Hepatocyte (in vitro differentiated cells): ENCODE measurements at regions not wholly inside any gene's neighbourhood (a gene's known extent, or its start where the extent isn't known, plus 50 kb on each side); places are given as distances from the start of the nearest gene placed in this dataset.

Experiments
- DNase-seq: peaks from one replicate; pipeline ENCODE4 v3.0.0-alpha.2; 2016; ENCODE audit warnings: low spot score
- H2AFZ ChIP-seq: fragments of 200-600 bp; sonication (generic); 2 replicates; pipeline ENCODE4 v1.6.0; 2016; ENCODE audit warnings: antibody characterized with exemption, mild to moderate bottlenecking
- H3K27ac ChIP-seq: fragments of 200-600 bp; sonication (generic); 2 replicates; pipeline ENCODE4 v1.5.1; 2016; ENCODE audit warnings: mild to moderate bottlenecking
- H3K27me3 ChIP-seq: fragments of 200-600 bp; sonication (generic); 2 replicates; pipeline ENCODE4 v1.6.1; 2016
- H3K36me3 ChIP-seq: fragments of 200-600 bp; sonication (generic); replicated peaks from 2 replicates; pipeline ENCODE4 v1.5.1; 2016; ENCODE audit warnings: low read depth; ENCODE audit not compliant: insufficient read depth
- H3K4me1 ChIP-seq: fragments of 200-600 bp; sonication (generic); 2 replicates; pipeline ENCODE4 v1.5.1; 2016; ENCODE audit warnings: mild to moderate bottlenecking, moderate library complexity; ENCODE audit not compliant: insufficient read depth
- H3K4me2 ChIP-seq: fragments of 200-600 bp; sonication (generic); 2 replicates; pipeline ENCODE4 v1.6.0; 2016
- H3K4me3 ChIP-seq: fragments of 200-600 bp; sonication (generic); 2 replicates; pipeline ENCODE4 v1.5.1; 2016; ENCODE audit warnings: mild to moderate bottlenecking
- H3K79me2 ChIP-seq: fragments of 200-600 bp; sonication (generic); 2 replicates; pipeline ENCODE4 v1.6.0; 2017; ENCODE audit warnings: mild to moderate bottlenecking
- H3K9me2 ChIP-seq: fragments of 200-600 bp; sonication (generic); replicated peaks from 2 replicates; pipeline ENCODE4 v1.6.0; 2017; ENCODE audit warnings: mild to moderate bottlenecking; ENCODE audit not compliant: insufficient read depth
- H3K9me3 ChIP-seq: fragments of 200-600 bp; sonication (generic); 2 replicates; pipeline ENCODE4 v1.5.1; 2016; ENCODE audit warnings: low read depth, mild to moderate bottlenecking
- H4K20me1 ChIP-seq: fragments of 200-600 bp; sonication (generic); 2 replicates; pipeline ENCODE4 v1.6.0; 2016; ENCODE audit warnings: mild to moderate bottlenecking; ENCODE audit not compliant: insufficient read depth, poor library complexity, severe bottlenecking
- EZH2 ChIP-seq: fragments of 200-600 bp; sonication (generic); IDR thresholded peaks from 2 replicates; pipeline ENCODE4 v1.6.1; 2016; ENCODE audit warnings: antibody characterized with exemption, mild to moderate bottlenecking, borderline replicate concordance
- EZH2phosphoT487 ChIP-seq: fragments of 200-600 bp; sonication (generic); IDR thresholded peaks from one replicate; pipeline ENCODE4 v1.6.1; 2018; ENCODE audit warnings: antibody characterized with exemption, mild to moderate bottlenecking, low read depth, moderate library complexity; ENCODE audit not compliant: unreplicated experiment, severe bottlenecking
- WGBS: methylation state at CpG from one replicate; pipeline ENCODE4 v1.1.6; 2016; ENCODE audit warnings: low lambda C conversion rate; ENCODE audit errors: missing lambda C conversion rate; 5-methylcytosine and 5-hydroxymethylcytosine counted together
- TF ChIP-seq, protein P1 (sequence below): fragments of 200-600 bp; sonication (generic); IDR thresholded peaks from 2 replicates; pipeline ENCODE4 v1.5.1; 2016; ENCODE audit warnings: antibody characterized with exemption, mild to moderate bottlenecking; ENCODE audit not compliant: poor library complexity

DNA sequence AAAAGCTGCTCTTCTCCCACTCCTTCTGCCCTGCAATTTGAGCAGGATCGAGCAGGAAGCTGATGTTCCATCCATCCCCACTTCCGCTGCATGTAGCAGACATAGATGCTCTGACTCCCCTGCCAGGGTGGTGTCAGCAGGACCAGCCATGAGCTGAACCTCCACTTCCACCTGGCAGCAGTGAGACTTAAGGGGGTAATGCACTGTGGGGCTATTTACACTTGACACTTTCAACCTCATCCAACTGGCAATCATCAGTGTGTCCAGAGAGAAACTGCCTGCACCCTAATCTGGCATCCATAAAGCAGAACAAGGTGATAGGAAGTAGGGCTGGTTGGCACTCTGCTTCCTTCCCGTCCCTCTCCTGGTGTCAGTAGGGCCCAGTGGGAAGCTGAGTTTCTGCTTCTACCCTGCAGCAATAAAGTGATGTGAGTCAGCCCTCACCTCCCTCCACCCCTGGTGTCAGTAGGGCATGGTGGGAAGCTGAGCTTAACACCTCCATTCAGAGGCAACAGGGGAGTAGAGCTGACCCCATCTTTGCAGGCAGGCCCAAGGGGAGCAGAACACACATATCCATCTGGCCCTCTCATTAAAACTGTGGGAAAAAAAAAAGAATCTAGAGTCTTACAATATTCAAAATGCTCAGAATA is 272.3 kb downstream of the PTPRU start:
- no peak for DNase-seq
- H3K36me3 ChIP-seq: no peaks in the 10 kb centered on the region
- H2AFZ ChIP-seq: no peak overlapping the region
- 86% methylated on average over 3 of the region's 3 CpGs for WGBS
- no peak overlapping the region for H3K27ac ChIP-seq
- H3K4me2 ChIP-seq: no peak overlapping the region
- TF ChIP-seq, protein P1, sequence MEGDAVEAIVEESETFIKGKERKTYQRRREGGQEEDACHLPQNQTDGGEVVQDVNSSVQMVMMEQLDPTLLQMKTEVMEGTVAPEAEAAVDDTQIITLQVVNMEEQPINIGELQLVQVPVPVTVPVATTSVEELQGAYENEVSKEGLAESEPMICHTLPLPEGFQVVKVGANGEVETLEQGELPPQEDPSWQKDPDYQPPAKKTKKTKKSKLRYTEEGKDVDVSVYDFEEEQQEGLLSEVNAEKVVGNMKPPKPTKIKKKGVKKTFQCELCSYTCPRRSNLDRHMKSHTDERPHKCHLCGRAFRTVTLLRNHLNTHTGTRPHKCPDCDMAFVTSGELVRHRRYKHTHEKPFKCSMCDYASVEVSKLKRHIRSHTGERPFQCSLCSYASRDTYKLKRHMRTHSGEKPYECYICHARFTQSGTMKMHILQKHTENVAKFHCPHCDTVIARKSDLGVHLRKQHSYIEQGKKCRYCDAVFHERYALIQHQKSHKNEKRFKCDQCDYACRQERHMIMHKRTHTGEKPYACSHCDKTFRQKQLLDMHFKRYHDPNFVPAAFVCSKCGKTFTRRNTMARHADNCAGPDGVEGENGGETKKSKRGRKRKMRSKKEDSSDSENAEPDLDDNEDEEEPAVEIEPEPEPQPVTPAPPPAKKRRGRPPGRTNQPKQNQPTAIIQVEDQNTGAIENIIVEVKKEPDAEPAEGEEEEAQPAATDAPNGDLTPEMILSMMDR: no peak
- TF ChIP-seq EZH2: no peak
- no peak for TF ChIP-seq EZH2phosphoT487
- peaks cover 9% of the 10 kb centered on the region for H3K27me3 ChIP-seq
- no peak overlapping the region for H3K4me3 ChIP-seq
- H3K9me2 ChIP-seq: no peaks in the 10 kb centered on the region
- H4K20me1 ChIP-seq: no peaks in the 10 kb centered on the region
- no peaks in the 10 kb centered on the region for H3K4me1 ChIP-seq
- H3K79me2 ChIP-seq: no peaks in the 10 kb centered on the region
- H3K9me3 ChIP-seq: no peaks in the 10 kb centered on the region

DNA sequence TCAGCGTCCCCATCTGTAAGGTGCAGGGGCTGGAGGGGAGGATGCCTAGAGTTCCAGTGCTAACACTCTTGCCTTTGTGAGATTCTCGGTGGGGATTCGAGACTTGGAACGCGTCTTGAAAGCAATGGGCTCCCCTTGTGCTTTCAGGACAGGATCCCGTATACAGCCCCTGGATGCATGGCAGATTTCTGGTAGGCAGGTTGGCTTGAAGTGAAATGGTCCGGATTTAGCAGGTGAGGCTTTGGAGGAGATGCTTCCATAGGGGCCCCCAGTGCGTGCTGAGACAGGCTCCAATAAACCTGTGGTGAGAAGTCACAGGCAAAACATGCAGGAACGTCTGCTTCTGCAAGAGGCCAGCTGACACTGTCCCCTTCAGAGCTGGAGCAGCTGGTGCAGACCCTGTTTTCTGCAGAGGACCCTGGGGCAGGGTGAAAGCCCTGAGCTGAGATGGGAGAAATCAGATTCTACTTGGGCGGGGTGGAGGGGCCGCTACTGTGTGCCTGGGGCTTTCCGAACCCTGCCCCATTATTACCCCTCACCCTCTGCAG is 270.4 kb downstream of the PTPRU start:
- H3K9me2 ChIP-seq: no peaks in the 10 kb centered on the region

DNA sequence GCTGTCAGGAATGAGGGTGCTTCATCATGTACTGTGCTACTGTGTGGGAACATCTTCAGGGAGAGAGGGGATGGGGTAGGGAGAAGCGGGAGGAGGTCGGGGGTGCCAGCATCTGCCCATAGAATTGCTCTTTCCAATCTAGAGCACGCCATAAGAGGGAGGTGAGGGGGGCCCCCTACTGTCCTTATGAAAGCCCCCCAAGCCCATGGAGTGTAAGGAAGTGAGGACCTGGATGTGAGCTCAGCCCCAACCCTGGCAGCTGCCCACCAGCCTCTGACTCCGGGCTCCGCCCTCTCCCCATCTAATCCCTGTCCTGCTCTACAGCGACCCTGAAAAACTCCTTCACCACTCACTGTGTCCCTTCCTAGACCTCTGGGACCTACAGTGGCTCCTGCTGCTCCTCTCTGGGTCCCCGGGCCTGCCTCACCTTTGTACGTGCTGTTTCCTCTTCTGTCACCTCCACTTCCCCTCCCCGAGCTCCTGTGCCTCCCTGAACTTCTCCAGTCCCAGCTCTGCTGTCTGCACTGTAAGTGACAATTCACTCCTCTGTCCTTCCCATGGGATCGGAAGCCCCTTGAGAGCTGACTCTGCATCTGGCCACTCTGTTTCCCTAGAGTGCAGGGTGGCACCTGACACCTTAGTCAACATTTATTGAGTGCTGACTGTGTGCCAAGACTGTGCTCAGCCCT is 269.4 kb downstream of the PTPRU start:
- H3K36me3 ChIP-seq: no peaks in the 10 kb centered on the region
- 83% methylated on average over 10 of the region's 10 CpGs for WGBS

More for the DNA sequence above, 270.4 kb downstream of the PTPRU start:
- Histone ChIP-seq H4K20me1 (no peaks in the 10 kb centered on the region), H3K9me3 (no peaks in the 10 kb centered on the region), H3K36me3 (no peaks in the 10 kb centered on the region), H3K27me3 (peaks cover 7% of the 10 kb centered on the region), H3K79me2 (no peaks in the 10 kb centered on the region), H3K4me1 (no peaks in the 10 kb centered on the region), H3K4me3 (no peak overlapping the region), H2AFZ (no peak overlapping the region), H3K4me2 (no peak overlapping the region), H3K27ac (no peak overlapping the region)
- DNase-seq: no peak
- TF ChIP-seq EZH2 (no peak), EZH2phosphoT487 (no peak)
- TF ChIP-seq, protein P1: no peak
- WGBS: 78% methylated on average over 12 of the region's 12 CpGs

More for the DNA sequence above, 269.4 kb downstream of the PTPRU start:
- H4K20me1 ChIP-seq: no peaks in the 10 kb centered on the region
- no peak overlapping the region for H3K27ac ChIP-seq
- TF ChIP-seq EZH2: no peak
- TF ChIP-seq, protein P1: no peak
- no peak for TF ChIP-seq EZH2phosphoT487
- H3K4me3 ChIP-seq: no peak overlapping the region
- no peak overlapping the region for H3K4me2 ChIP-seq
- DNase-seq: no peak
- H3K9me3 ChIP-seq: no peaks in the 10 kb centered on the region
- no peaks in the 10 kb centered on the region for H3K4me1 ChIP-seq
- H3K27me3 ChIP-seq: peaks cover 5% of the 10 kb centered on the region
- H3K9me2 ChIP-seq: no peaks in the 10 kb centered on the region
- no peak overlapping the region for H2AFZ ChIP-seq
- no peaks in the 10 kb centered on the region for H3K79me2 ChIP-seq
